ENCODE measurements at regions not wholly inside any gene's neighbourhood (a gene's known extent, or its start where the extent isn't known, plus 50 kb on each side); places are given as distances from the start of the nearest gene placed in this dataset.
"Not testable (repeated sequence)": the region's sequence is repeated elsewhere in the genome, so short reads cannot be mapped to it uniquely, and the experiment has no call there.

DNA sequence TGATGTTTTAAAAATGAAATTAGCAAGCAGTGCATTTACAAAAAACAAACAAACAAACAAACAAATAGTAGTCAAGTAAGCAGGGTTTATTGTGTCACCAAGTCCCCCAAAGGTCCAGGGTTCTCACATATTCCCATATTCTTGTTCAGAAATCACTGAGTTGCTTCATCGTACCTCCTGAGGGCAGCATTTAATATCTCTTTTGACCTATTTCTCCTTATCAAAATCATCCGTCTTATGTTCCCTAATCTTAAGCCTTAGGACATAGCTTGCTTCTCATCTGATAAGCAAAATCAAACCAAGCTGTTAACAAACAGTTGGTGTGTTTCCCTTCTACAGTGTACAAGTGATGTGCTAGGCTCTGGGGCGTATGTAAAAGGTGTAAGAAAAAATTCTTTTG is 109.5 kb upstream of the MAN2A1 start:
- DNase-seq, result no peak

GRCh38 chr5:109575506-109575905 is 114.2 kb upstream of the MAN2A1 start:
- no peak for DNase-seq

DNA sequence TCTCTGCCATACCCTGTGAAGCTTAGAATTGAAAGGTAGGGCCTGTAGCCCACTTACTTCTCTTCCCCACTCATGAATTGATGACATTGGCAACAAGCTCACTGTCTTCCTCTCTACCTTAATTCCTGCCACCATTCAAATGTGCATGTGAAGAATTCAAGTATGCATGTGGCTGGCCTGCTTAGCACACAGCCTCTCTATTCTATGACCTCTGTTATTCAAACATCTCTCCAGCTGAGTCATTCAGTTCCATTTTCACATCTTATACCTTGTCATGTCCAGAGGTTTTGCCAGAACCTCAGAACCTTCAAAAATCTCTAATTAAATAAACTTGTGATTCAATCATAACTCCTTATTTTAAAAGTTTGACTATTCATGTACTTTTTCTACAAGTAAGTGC is 114.7 kb upstream of the MAN2A1 start:
- no peak for DNase-seq

- no peak for DNase-seq
These were observed 116.0 kb upstream of the MAN2A1 start for GRCh38 chr5:109573766-109574165.

- no peak for DNase-seq
These were observed 116.5 kb upstream of the MAN2A1 start for GRCh38 chr5:109573256-109573655.

- DNase-seq, result no peak
These were observed 117.9 kb upstream of the MAN2A1 start for GRCh38 chr5:109571785-109572184.

GRCh38 chr5:109570362-109570874 is 119.3 kb upstream of the MAN2A1 start:
- DNase-seq, result no peak

DNA sequence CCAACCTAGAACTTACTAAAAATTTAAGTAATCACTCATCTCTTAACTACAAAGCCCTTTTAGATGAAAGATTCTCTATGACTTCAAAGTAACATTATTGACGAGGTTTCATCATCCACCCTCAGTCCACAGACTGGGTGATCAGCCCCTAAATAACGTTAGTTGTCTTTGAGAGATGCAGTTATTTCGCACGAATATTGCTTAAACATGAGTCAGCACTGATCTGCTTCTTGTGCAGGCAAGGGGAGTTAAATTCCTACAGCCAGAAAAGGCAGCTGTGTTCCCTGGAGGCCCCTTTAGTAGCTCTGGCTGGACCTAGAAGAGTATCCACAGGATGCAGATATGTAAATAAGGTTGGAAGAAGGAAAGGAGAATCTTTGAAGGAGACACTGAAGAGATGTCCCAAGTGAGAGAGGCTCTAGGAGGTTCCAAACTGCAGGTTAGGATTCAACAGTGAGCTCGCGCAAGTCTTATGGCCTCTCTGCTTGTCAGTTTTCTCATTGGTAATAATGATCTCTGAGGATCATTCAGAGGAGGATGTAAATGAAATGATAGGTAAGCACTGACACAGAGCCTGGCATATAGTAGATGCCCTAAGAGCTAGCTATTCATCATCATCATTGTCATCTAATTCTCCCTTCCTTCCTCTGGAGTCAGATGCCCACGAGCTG is 122.2 kb upstream of the MAN2A1 start:
- DNase-seq, result no peak

GRCh38 chr5:109566361-109566760 is 123.4 kb upstream of the MAN2A1 start:
- DNase-seq, result no peak

- DNase-seq, result no peak
These were observed 126.0 kb upstream of the MAN2A1 start for GRCh38 chr5:109563739-109564138.

DNA sequence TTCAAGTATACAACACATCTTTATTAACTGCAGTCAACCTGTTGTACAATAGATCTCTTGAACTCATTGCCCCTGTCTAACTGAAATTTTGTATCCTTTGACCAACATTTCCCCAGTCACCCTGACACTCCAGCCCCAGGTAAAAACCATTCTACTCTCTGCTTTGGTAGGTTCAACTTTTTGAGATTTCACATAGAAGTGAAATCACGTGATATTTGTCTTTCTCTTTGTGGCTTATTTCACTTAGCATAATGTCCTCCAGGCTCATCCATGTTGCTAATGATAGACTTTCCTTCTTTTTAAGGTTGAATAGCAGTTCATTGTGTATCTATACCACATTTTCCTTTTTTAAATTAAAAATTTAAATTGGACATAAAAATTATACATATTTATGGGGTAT is 126.5 kb upstream of the MAN2A1 start:
- DNase-seq, result no peak

- no peak for DNase-seq
These were observed 127.3 kb upstream of the MAN2A1 start for GRCh38 chr5:109562441-109562840.

- no peak for DNase-seq
These were observed 128.3 kb upstream of the MAN2A1 start for GRCh38 chr5:109561447-109561846.

DNA sequence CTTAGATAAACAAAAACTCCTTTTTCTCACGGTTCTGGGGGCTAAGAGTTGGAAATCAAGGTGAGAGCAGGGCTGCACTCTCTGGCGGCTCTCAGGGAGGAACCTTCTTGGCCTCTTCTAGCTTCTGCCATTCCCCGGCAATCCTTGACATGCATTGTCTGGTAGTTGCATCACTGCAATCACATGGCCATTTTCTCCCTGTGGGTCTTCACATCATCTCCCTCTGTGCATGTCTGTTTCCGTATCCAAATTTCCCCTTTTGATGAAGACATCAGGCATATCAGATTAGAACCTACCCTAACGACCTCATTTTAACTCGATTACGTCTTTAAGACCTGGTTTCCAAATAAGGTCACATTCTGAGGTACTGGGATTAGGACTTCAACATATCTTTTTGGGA is 129.2 kb upstream of the MAN2A1 start:
- no peak for DNase-seq

DNA sequence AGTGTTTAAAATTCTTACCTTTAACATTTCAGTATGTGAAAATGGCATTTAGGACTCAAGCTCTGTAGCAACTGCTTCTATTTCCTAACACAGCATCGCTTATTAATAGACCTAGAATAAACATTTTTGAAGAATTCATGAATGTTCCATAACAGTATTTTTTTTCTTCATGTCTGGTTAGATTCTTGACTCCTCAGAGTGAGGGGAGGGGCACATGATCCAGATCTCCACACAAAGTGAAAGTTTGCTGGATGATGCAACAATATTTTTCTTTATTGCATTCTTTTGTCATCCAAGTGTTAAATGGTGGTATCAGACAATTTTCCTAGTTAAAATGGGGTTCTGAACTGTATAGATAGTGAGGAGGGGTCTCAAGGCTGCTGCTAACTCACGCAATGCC is 130.8 kb upstream of the MAN2A1 start:
- DNase-seq, result no peak

DNA sequence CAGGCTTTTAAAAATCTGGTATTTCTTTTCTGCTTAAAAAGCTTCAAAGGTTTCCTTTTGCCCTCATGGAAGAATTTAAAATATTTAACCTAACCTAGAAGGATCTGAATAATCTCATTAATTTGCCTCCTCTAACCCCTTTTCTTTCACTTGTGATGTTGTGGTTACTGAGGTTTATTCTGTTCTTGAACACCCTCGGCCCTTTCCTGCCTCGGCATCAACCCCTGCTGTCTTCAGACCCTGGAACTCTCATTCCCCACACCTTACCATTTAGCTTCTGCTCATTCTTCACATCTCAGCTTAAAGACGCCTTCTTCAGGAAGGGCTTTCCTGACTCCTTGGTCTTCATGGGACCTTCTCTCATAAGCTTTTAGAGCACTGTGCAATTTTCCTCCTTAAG is 131.4 kb upstream of the MAN2A1 start:
- no peak for DNase-seq

DNA sequence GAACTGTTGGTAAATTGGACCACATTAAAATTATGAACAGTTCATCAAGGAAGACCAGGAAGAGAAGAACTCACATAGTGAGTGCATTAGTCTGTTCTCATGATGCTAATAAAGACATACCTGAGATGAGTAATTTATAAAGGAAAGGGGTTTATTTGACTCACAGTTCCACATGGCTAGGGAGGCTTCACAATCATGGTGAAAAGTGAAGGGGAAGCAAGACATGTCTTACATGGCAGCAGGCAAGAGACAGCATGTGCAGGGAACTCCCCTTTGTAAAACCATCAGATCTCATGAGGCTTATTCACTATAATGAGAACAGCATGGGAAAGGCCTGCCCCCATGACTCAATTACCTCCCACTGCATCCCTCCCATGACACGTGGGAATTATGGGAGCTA is 135.9 kb upstream of the MAN2A1 start:
- DNase-seq, result no peak

GRCh38 chr5:109551234-109551633 is 138.5 kb upstream of the MAN2A1 start:
- DNase-seq, result not testable (repeated sequence)

DNA sequence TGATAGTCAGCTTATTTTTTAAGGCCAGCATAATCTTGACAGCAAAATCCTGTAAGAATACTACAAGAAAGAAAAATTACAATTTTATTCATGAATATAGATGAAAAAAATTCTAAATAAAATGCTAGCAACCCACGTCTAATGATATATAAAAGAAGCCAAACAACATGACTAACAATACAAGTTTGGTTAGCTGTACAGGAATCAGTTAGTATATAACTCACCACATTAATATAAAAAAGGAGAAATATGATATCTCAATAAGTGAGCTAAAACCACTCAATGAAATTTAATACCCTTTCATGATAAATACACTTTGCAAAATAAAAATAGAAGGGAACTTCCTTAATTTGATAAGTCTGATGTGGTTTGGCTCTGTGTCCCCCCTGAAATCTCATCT is 139.7 kb upstream of the MAN2A1 start:
- no peak for DNase-seq

- DNase-seq, result no peak
These were observed 136.7 kb upstream of the PJA2 start for GRCh38 chr5:109546461-109546860.

DNA sequence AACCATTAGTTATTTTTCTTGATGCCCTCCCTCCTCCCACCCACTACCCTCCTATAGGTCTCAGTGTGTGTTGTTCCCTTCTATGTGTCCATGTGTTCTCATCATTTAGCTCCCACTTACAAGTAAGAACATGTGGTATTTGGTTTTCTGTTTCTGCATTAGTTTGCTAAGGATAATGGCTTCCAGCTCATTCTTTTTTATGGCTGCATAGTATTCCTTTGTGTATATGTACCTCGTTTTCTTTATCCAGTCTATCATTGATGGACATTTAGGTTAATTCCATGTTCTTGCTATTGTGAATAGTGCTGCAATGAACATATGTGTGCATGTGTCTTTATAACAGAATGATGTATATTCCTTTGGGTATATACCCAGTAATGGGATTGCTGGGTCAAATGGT is 135.1 kb upstream of the PJA2 start:
- DNase-seq, result not testable (repeated sequence)

DNA sequence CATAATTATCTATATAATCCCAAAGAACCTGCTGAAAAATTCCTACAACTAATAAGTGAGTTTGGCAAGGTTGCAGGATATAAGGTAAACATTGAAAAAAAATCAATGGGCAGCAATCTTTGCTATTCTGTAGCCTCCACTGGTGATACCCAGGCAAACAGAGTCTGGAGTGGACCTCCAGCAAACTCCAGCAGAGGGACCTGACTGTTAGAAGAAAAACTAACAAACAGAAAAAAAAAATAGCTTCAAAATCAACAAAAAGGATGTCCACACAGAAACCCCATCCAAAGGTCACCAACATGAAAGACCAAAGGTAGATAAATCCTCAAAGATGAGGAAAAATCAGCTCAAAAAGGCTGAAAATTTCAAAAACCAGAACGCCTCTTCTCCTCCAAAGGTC is 128.9 kb upstream of the PJA2 start:
- not testable (repeated sequence) for DNase-seq

- DNase-seq, result not testable (repeated sequence)
These were observed 125.3 kb upstream of the PJA2 start for GRCh38 chr5:109535090-109535489.

GRCh38 chr5:109533751-109534272 is 124.0 kb upstream of the PJA2 start:
- DNase-seq, result no peak

All from amygdala (tissue), 56 donors.